GM21723 (cell line): ENCODE measurements at regions not wholly inside any gene's neighbourhood (a gene's known extent, or its start where the extent isn't known, plus 50 kb on each side); places are given as distances from the start of the nearest gene placed in this dataset.
"Not testable (repeated sequence)": the region's sequence is repeated elsewhere in the genome, so short reads cannot be mapped to it uniquely, and the experiment has no call there.

ENCODE experiments used
- ATAC-seq: cut with Tn5 transposase; IDR thresholded peaks from one replicate; pipeline ENCODE4 v1.9.1; 2021; ENCODE audit warnings: mild to moderate bottlenecking, moderate library complexity; ENCODE audit not compliant: unreplicated experiment

- no peak for ATAC-seq
These were observed 285.8 kb upstream of the TRPC5 start for GRCh38 chrX:112368371-112368770.

- no peak for ATAC-seq
These were observed 284.5 kb upstream of the TRPC5 start for GRCh38 chrX:112367065-112367464.

- ATAC-seq, result no peak
These were observed 277.3 kb upstream of the TRPC5 start for GRCh38 chrX:112359906-112360305.

GRCh38 chrX:112355931-112356330, 273.4 kb upstream of the TRPC5 start:
- no peak for ATAC-seq

- ATAC-seq, result no peak
These were observed 259.0 kb upstream of the TRPC5 start for GRCh38 chrX:112341598-112341997.

- no peak for ATAC-seq
These were observed 230.6 kb upstream of the TRPC5 start for GRCh38 chrX:112313201-112313600.

GRCh38 chrX:112306027-112306426, 223.5 kb upstream of the TRPC5 start:
- no peak for ATAC-seq

- no peak for ATAC-seq
These were observed 197.4 kb upstream of the TRPC5 start for GRCh38 chrX:112279940-112280339.

GRCh38 chrX:112270991-112271390, 188.4 kb upstream of the TRPC5 start:
- ATAC-seq, result no peak

- no peak for ATAC-seq
These were observed 183.6 kb upstream of the TRPC5 start for GRCh38 chrX:112266136-112266535.

- ATAC-seq, result no peak
These were observed 176.8 kb upstream of the TRPC5 start for GRCh38 chrX:112259375-112259774.

- ATAC-seq, result no peak
These were observed 172.3 kb upstream of the TRPC5 start for GRCh38 chrX:112254896-112255295.

GRCh38 chrX:112247714-112248113, 165.1 kb upstream of the TRPC5 start:
- no peak for ATAC-seq

- no peak for ATAC-seq
These were observed 153.0 kb upstream of the TRPC5 start for GRCh38 chrX:112235547-112235946.

- ATAC-seq, result no peak
These were observed 150.6 kb upstream of the TRPC5 start for GRCh38 chrX:112233164-112233563.

GRCh38 chrX:112226795-112227194, 144.2 kb upstream of the TRPC5 start:
- ATAC-seq, result not testable (repeated sequence)

- no peak for ATAC-seq
These were observed 140.8 kb upstream of the TRPC5 start for GRCh38 chrX:112223391-112223790.

GRCh38 chrX:112218388-112218787, 135.8 kb upstream of the TRPC5 start:
- no peak for ATAC-seq

- ATAC-seq, result no peak
These were observed 128.9 kb upstream of the TRPC5 start for GRCh38 chrX:112211459-112211858.

- ATAC-seq, result no peak
These were observed 115.3 kb upstream of the TRPC5 start for GRCh38 chrX:112197840-112198239.

- no peak for ATAC-seq
These were observed 108.1 kb upstream of the TRPC5 start for GRCh38 chrX:112190646-112191045.

GRCh38 chrX:112181361-112181760, 98.8 kb upstream of the TRPC5 start:
- not testable (repeated sequence) for ATAC-seq

- no peak for ATAC-seq
These were observed 81.8 kb upstream of the TRPC5 start for GRCh38 chrX:112164420-112164819.

- ATAC-seq, result no peak
These were observed 81.3 kb upstream of the TRPC5 start for GRCh38 chrX:112163906-112164305.
